ENCODE measurements at regions not wholly inside any gene's neighbourhood (a gene's known extent, or its start where the extent isn't known, plus 50 kb on each side); places are given as distances from the start of the nearest gene placed in this dataset.

DNA sequence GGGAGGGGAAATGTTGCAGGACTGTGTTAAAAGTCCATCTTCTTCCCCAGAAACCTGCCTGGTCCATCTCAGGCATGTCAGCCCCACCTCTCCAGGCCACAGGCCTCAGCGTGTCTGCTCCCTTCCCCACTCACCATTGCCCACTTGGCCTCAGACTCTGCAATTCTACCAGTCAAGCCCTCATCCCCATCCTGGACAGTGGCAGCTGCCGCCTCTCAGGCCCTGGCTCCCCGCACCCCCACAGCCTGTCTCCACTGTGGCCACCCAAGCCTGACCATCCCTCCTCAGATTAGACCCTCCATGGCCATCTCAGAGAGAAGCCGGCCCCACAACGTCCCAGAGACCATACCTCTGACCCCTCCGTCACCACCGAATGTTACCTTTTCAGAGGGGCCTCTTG is 89.9 kb downstream of the BARX1 start:
- no peak for FAIRE-seq
- no peak overlapping the region for H2BK15ac ChIP-seq (ENCODE audit: low read length)
- H3K4ac ChIP-seq (replicated peaks; ENCODE audit: insufficient read length, low read depth, low read length): no peak overlapping the region
- no peak overlapping the region for H2AK5ac ChIP-seq (ENCODE audit: low read depth, low read length)
- H3K23me2 ChIP-seq (ENCODE audit: low read depth, low read length): no peaks in the 10 kb centered on the region
- no peak overlapping the region for H2BK20ac ChIP-seq (ENCODE audit: low read length)
- no peak overlapping the region; the same call in 1 of the 2 replicates for H2BK12ac ChIP-seq (ENCODE audit: low read depth, low read length)
- H3K27me3 ChIP-seq (replicated peaks in 1 of 4; ENCODE audit: control insufficient read depth in 3 of 4, extremely low read depth in 1 of 4, insufficient read depth in 3 of 4, low read length in 3 of 4): no peaks in the 10 kb centered on the region; a peak in 3 of 7 replicates
- H2BK120ac ChIP-seq (replicated peaks; ENCODE audit: low read depth, low read length): no peak overlapping the region
- H3K56ac ChIP-seq (replicated peaks; ENCODE audit: insufficient read length, low read depth, low read length): no peak overlapping the region
- 88% methylated on average over 7 of the region's 7 CpGs; no CpG with 5 or more reads in 1 of the 2 experiments for WGBS, 2 experiments (ENCODE audit: extremely low coverage in 1 of 2, insufficient coverage in 1 of 2, insufficient read length in 1 of 2, insufficient replicate concordance in 2 of 2, low coverage in 1 of 2, low lambda C conversion rate in 2 of 2, missing lambda C conversion rate in 1 of 2)
- H3K79me2 ChIP-seq (ENCODE audit: control insufficient read depth in 1 of 2, insufficient read depth in 2 of 2, low read length in 2 of 2): no peaks in the 10 kb centered on the region
- no peak overlapping the region for H4K91ac ChIP-seq (replicated peaks; ENCODE audit: insufficient read length, low read length)
- DNase-seq (ENCODE audit: low read depth in 1 of 2, low spot score in 2 of 2): no peak
- no peaks in the 10 kb centered on the region for H3K79me1 ChIP-seq (ENCODE audit: low read depth, low read length)
- H3K4me2 ChIP-seq (ENCODE audit: insufficient read depth in 1 of 2, low read depth in 2 of 2, low read length in 2 of 2): no peak overlapping the region
- H3K36me3 ChIP-seq (ENCODE audit: control insufficient read depth in 2 of 4, insufficient read depth in 4 of 4, low read length in 3 of 4): no peaks in the 10 kb centered on the region
- no peaks in the 10 kb centered on the region for H3K9me3 ChIP-seq (ENCODE audit: insufficient read depth in 2 of 2, low read depth in 1 of 2, low read length in 1 of 2)
- peaks cover 5 to 17% (median 12%) of the 10 kb centered on the region in 4 experiments for H3K4me1 ChIP-seq (replicated peaks in 1 of 4; ENCODE audit: control insufficient read depth in 3 of 4, insufficient read depth in 4 of 4, low read length in 3 of 4)
- no peak overlapping the region for H3K14ac ChIP-seq (ENCODE audit: insufficient read length)
- CTCF ChIA-PET (ENCODE audit: partially characterized antibody): interaction anchor here (0.9 to 3.8 kb wide), 3 partner anchors 9 to 77 kb away, joined by 3 to 16 read pairs (median 9); no protein-coding TSS in a partner anchor
- H4K20me1 ChIP-seq (replicated peaks in 1 of 2; ENCODE audit: control insufficient read depth in 1 of 2, insufficient read depth in 2 of 2, low read length in 2 of 2): no peaks in the 10 kb centered on the region
- no peak overlapping the region for H2AFZ ChIP-seq (ENCODE audit: low read length)
- H4K8ac ChIP-seq (ENCODE audit: extremely low read depth, insufficient read depth, low read length): no peak overlapping the region
- no peak overlapping the region for H3K27ac ChIP-seq (ENCODE audit: low read depth, low read length)
- no peak overlapping the region for H3K23ac ChIP-seq (ENCODE audit: insufficient read length)
- H3K18ac ChIP-seq (ENCODE audit: extremely low read depth, low read length): no peak overlapping the region
- no peak overlapping the region for H3K4me3 ChIP-seq (ENCODE audit: extremely low read depth in 1 of 4, insufficient read depth in 2 of 4, low read depth in 3 of 4, low read length in 4 of 4)
- no peak overlapping the region for H4K5ac ChIP-seq (ENCODE audit: insufficient read length, low read depth, low read length)
- POLR2A ChIA-PET (ENCODE audit: partially characterized antibody): no interaction called here
- H2BK5ac ChIP-seq (ENCODE audit: low read depth, low read length): no peak overlapping the region
- H3K9ac ChIP-seq (replicated peaks in 1 of 4; ENCODE audit: extremely low read depth in 1 of 4, low read depth in 3 of 4, low read length in 3 of 4): no peak overlapping the region
- TF ChIP-seq, protein P1, sequence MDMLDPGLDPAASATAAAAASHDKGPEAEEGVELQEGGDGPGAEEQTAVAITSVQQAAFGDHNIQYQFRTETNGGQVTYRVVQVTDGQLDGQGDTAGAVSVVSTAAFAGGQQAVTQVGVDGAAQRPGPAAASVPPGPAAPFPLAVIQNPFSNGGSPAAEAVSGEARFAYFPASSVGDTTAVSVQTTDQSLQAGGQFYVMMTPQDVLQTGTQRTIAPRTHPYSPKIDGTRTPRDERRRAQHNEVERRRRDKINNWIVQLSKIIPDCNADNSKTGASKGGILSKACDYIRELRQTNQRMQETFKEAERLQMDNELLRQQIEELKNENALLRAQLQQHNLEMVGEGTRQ (IDR thresholded peaks at IDR 0.05; ENCODE audit: low read length): no peak
- TF ChIP-seq TAF1 (IDR thresholded peaks at IDR 0.05; ENCODE audit: low read depth, low read length) (no peak), RBBP5 (IDR thresholded peaks at IDR 0.05; ENCODE audit: borderline replicate concordance, low read depth, low read length) (no peak), CHD1 (IDR thresholded peaks at IDR 0.05; ENCODE audit: low read depth, low read length) (no peak), TEAD4 (IDR thresholded peaks at IDR 0.05; ENCODE audit: low read depth, low read length) (no peak), POLR2A (IDR thresholded peaks at IDR 0.05; ENCODE audit: control extremely low read depth in 1 of 2, low read depth in 2 of 2, low read length in 2 of 2) (no peak), JUN (IDR thresholded peaks at IDR 0.05; ENCODE audit: low read depth, low read length) (no peak), SIN3A (conservative IDR thresholded peaks at IDR 0.05 in 1 of 2, IDR thresholded peaks at IDR 0.05 in 1 of 2; ENCODE audit: low read depth in 1 of 2, low read length in 2 of 2) (no peak), CEBPB (IDR thresholded peaks at IDR 0.05; ENCODE audit: low read depth, low read length) (no peak), SUZ12 (IDR thresholded peaks at IDR 0.05; ENCODE audit: low read length) (no peak), HDAC2 (IDR thresholded peaks at IDR 0.05; ENCODE audit: borderline replicate concordance in 1 of 2, low read depth in 2 of 2, low read length in 2 of 2) (no peak)
